Left lung (tissue), 4 donors: ENCODE measurements at regions not wholly inside any gene's neighbourhood (a gene's known extent, or its start where the extent isn't known, plus 50 kb on each side); places are given as distances from the start of the nearest gene placed in this dataset.

Source experiments
- ATAC-seq: fragments of 200-7000 bp; cut with Tn5 transposase; one replicate; pipeline ENCODE4 v1.9.1; 2020; ENCODE audit warnings: moderate library complexity
- DNase-seq, 4 donors: peaks; one replicate each; pipeline ENCODE4 v3.0.0-alpha.2; 2013 to 2020
- H3K27ac ChIP-seq, 2 donors: fragments of 200-600 bp; sonication (generic) in 1 of 2; one replicate each; pipeline versions ENCODE4 v1.5.0 to v1.8.0; 2020 to 2021
- H3K27me3 ChIP-seq, 2 donors: fragments of 200-600 bp; sonication (generic) in 1 of 2; one replicate each; pipeline versions ENCODE4 v1.5.0 to v1.8.0; 2020 to 2021
- H3K36me3 ChIP-seq, 2 donors: fragments of 200-600 bp; sonication (generic) in 1 of 2; one replicate each; pipeline versions ENCODE4 v1.5.0 to v1.8.0; 2020 to 2021
- H3K4me1 ChIP-seq, 2 donors: fragments of 200-600 bp; one replicate each; pipeline ENCODE4 v1.8.0; 2021
- H3K4me3 ChIP-seq, 2 donors: fragments of 200-600 bp; sonication (generic) in 1 of 2; one replicate each; pipeline versions ENCODE4 v1.5.0 to v1.8.0; 2020 to 2021; ENCODE audit warnings: mild to moderate bottlenecking in 1 of 2
- H3K9me3 ChIP-seq, 2 donors: fragments of 200-600 bp; sonication (generic) in 1 of 2; one replicate each; pipeline versions ENCODE4 v1.5.0 to v1.8.0; 2020 to 2021
- intact Hi-C, 2 donors: fragments of 100-400 bp; cut with DNase I; formaldehyde crosslinking; loops; one replicate each; pipeline versions ENCODE4 v1.11.2 to v1.14.2; 2022
- TF ChIP-seq, protein P1 (sequence below), 2 donors: fragments of 200-600 bp; sonication (generic) in 1 of 2; IDR thresholded peaks; one replicate each; pipeline versions ENCODE4 v1.5.0 to v1.8.0; 2021; ENCODE audit warnings: antibody characterized with exemption in 2 of 2
- donor health status: DM: no; HTN: yes; CAD: no.
- donor health status: DM: no; HTN: no; CAD: no.

DNA sequence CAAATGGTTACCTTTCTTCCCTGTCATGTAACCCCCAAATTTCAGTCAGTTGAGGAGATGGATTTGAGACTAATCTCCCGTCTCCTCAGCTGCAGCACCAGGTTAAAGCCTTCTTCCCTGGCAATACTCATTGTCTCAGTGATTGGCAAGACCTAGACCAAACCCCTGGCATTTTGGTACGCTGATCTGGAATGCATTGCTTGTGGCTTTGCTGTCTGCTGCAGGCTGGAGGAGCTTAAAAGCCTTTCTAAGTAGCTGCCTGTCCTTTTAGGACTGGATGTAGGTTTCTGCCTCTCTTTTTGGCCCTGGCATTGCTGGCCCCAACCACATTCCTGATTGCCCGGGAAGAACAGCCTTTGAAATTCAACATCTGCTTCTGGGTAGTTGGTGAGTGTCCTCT is 729.6 kb upstream of the GJE1 start:
- H3K27me3 ChIP-seq, result no peaks in the 10 kb centered on the region
- no peaks in the 10 kb centered on the region for H3K4me1 ChIP-seq
- H3K27ac ChIP-seq, result no peak overlapping the region
- TF ChIP-seq, protein P1, sequence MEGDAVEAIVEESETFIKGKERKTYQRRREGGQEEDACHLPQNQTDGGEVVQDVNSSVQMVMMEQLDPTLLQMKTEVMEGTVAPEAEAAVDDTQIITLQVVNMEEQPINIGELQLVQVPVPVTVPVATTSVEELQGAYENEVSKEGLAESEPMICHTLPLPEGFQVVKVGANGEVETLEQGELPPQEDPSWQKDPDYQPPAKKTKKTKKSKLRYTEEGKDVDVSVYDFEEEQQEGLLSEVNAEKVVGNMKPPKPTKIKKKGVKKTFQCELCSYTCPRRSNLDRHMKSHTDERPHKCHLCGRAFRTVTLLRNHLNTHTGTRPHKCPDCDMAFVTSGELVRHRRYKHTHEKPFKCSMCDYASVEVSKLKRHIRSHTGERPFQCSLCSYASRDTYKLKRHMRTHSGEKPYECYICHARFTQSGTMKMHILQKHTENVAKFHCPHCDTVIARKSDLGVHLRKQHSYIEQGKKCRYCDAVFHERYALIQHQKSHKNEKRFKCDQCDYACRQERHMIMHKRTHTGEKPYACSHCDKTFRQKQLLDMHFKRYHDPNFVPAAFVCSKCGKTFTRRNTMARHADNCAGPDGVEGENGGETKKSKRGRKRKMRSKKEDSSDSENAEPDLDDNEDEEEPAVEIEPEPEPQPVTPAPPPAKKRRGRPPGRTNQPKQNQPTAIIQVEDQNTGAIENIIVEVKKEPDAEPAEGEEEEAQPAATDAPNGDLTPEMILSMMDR (IDR thresholded peaks at IDR 0.05), result no peak
- DNase-seq, result no peak
- peaks cover 0 to 12% of the 10 kb centered on the region in 2 donors for H3K9me3 ChIP-seq
- intact Hi-C loops, result no loop called here
- no peak for ATAC-seq
- no peaks in the 10 kb centered on the region for H3K36me3 ChIP-seq
- no peak overlapping the region for H3K4me3 ChIP-seq

DNA sequence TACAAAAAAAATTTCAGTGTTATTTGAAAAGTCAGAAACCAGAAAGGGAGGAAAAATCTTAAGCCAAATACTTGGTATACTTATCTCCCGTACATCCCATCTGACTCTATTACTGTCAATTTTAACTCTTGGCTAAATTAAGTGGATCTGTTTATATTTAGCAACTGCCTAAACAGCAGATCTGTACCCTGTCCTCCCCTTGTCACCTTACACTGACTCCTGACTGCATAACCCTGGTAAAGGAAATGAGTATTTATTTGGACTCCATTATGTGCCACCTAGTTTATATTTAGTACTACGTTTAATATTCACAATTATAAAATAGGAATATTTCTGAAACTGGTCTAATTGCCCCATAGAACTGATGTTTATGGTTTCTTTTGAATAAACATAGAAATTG is 730.2 kb upstream of the GJE1 start:
- DNase-seq, result no peak

DNA sequence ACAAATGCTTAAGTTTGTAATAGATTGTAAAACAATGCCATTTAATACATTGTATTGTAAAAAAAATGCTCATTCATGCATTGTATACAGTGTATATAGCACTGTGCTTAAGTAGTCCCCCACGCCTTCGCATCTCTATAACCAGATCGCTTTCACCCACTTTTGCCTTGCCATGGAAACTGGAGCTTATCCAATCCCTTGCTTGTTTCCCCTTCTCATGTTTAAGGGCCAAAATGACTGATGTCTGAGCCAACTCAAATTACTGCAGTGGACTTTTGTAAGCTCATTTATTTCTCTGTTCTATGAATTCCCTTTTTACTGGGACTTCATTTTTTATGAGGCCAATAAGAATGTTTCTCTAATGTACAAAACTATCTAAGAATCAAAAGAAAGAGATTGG is 730.9 kb upstream of the GJE1 start:
- Histone ChIP-seq H3K4me3 (no peak overlapping the region), H3K27me3 (no peaks in the 10 kb centered on the region), H3K4me1 (no peaks in the 10 kb centered on the region), H3K36me3 (no peaks in the 10 kb centered on the region), H3K9me3 (no peaks in the 10 kb centered on the region), H3K27ac (no peak overlapping the region)
- intact Hi-C loops, result no loop called here
- ATAC-seq (no peak), DNase-seq (peak in 1 of 4 donors; percentile 8)
- TF ChIP-seq, protein P1 (IDR thresholded peaks at IDR 0.05), result no peak

More for the DNA sequence above, 730.2 kb upstream of the GJE1 start:
- H3K4me1 ChIP-seq, result no peaks in the 10 kb centered on the region
- no peak overlapping the region for H3K4me3 ChIP-seq
- H3K27me3 ChIP-seq, result no peaks in the 10 kb centered on the region
- TF ChIP-seq, protein P1 (IDR thresholded peaks at IDR 0.05), result no peak
- intact Hi-C loops, result no loop called here
- no peak for ATAC-seq
- H3K27ac ChIP-seq, result no peak overlapping the region
- H3K36me3 ChIP-seq, result no peaks in the 10 kb centered on the region
- H3K9me3 ChIP-seq, result peaks cover 0 to 5% of the 10 kb centered on the region in 2 donors

DNA sequence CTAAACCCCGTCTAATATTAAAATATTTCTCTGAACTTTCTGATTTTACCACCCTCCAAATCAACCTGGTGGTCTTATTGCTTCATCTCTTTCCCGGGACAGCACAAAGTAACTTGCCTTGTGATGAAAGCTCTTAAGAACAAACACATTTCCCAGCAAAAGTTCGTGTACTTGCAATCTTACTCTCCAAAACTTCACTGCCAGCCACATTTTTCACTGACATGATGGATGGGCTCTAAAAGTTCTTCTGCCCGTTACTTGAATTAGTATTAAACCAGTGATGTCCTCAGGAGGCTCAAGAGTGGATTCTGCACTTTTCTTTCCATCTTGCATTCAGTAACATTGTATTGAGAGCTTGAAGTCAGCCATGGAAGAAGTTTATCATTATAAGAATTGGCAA is 731.6 kb upstream of the GJE1 start:
- H3K9me3 ChIP-seq, result no peaks in the 10 kb centered on the region
- H3K4me3 ChIP-seq, result no peak overlapping the region
- no peaks in the 10 kb centered on the region for H3K27me3 ChIP-seq
- intact Hi-C loops, result no loop called here
- DNase-seq (no peak), ATAC-seq (no peak)
- H3K4me1 ChIP-seq, result no peaks in the 10 kb centered on the region
- TF ChIP-seq, protein P1 (IDR thresholded peaks at IDR 0.05), result no peak
- H3K27ac ChIP-seq, result no peak overlapping the region
- no peaks in the 10 kb centered on the region for H3K36me3 ChIP-seq

DNA sequence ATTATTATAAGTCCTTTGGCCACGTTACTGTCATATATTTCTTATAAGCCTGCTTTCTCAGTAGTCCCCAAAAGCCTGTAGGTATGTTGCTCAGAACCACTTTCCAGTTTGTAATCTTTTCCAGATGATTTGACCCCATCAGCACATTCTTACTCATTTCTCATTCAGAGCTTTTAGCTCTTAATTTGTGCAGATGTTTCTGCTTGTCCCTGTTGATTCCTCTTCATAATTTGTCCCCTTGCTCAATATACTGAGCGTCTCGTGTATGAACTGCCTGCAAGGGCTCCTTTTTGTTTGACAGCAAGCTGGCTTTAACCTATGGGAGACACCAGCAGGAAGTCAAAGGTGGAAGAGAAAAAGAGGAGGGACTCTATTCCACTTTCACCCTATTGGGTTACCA is 733.8 kb upstream of the GJE1 start:
- ATAC-seq (no peak), DNase-seq (no peak)
- Histone ChIP-seq H3K4me3 (no peak overlapping the region), H3K27ac (no peak overlapping the region), H3K36me3 (no peaks in the 10 kb centered on the region), H3K27me3 (no peaks in the 10 kb centered on the region), H3K9me3 (no peaks in the 10 kb centered on the region), H3K4me1 (no peaks in the 10 kb centered on the region)
- TF ChIP-seq, protein P1 (IDR thresholded peaks at IDR 0.05), result no peak
- intact Hi-C loops, result no loop called here
